GM12865 (cell line): ENCODE measurements at regions not wholly inside any gene's neighbourhood (a gene's known extent, or its start where the extent isn't known, plus 50 kb on each side); places are given as distances from the start of the nearest gene placed in this dataset.
"Not testable (repeated sequence)": the region's sequence is repeated elsewhere in the genome, so short reads cannot be mapped to it uniquely, and the experiment has no call there.

Source experiments
- DNase-seq: peaks from one replicate; pipeline ENCODE4 v3.0.0; 2010; ENCODE audit warnings: low read depth
- H3K4me3 ChIP-seq: 2 replicates; pipeline ENCODE4 v1.5.1; 2011; ENCODE audit warnings: mild to moderate bottlenecking, low read depth, low read length, control low read depth
- TF ChIP-seq, protein P1 (sequence below): IDR thresholded peaks from 2 replicates; pipeline ENCODE4 v1.5.1; 2011; ENCODE audit warnings: low read length, control low read depth, low read depth, inconsistent platforms; ENCODE audit not compliant: insufficient read depth; ENCODE audit errors: missing control alignments

GRCh38 chr4:72843466-72843865 is 226.1 kb downstream of the COX18 start:
- H3K4me3 ChIP-seq = no peak overlapping the region
- TF ChIP-seq, protein P1, sequence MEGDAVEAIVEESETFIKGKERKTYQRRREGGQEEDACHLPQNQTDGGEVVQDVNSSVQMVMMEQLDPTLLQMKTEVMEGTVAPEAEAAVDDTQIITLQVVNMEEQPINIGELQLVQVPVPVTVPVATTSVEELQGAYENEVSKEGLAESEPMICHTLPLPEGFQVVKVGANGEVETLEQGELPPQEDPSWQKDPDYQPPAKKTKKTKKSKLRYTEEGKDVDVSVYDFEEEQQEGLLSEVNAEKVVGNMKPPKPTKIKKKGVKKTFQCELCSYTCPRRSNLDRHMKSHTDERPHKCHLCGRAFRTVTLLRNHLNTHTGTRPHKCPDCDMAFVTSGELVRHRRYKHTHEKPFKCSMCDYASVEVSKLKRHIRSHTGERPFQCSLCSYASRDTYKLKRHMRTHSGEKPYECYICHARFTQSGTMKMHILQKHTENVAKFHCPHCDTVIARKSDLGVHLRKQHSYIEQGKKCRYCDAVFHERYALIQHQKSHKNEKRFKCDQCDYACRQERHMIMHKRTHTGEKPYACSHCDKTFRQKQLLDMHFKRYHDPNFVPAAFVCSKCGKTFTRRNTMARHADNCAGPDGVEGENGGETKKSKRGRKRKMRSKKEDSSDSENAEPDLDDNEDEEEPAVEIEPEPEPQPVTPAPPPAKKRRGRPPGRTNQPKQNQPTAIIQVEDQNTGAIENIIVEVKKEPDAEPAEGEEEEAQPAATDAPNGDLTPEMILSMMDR = no peak
- no peak for DNase-seq

- no peak overlapping the region for H3K4me3 ChIP-seq
- TF ChIP-seq, protein P1 = no peak
- DNase-seq = no peak
These were observed 227.2 kb downstream of the COX18 start for GRCh38 chr4:72842323-72842722.

DNA sequence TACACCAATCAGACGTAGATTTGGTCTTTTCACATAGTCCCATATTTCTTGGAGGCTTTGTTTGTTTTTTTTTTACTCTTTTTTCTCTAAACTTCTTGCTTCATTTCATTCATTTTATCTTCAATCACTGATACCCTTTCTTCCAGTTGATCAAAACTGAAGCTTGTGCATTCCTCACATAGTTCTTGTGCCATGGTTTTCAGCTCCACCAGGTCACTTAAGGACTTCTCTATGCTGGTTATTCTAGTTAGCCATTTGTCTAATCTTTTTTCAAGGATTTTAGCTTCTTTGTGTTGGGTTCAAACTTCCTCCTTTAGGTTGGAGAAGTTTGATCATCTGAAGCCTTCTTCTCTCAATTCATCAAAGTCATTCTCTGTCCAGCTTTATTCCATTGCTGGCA is 229.3 kb downstream of the COX18 start:
- not testable (repeated sequence) for H3K4me3 ChIP-seq, DNase-seq

DNA sequence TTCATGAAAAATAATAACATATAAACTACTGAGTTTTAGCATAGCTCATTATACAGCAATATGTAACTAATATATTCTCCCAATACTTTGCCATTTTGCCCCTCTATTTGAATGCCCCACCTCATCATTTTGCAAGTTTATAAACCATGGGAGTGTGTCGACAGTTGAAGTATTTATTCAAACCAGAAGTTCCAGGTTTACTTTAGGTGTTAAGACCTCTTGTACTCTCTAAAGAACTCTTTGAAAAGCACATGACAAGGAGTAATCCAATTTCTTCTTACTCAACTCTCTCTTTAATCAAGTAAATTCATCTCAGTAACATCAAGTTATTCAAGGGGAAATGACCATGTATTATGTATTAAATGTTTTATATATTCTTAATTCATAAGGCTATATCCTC is 240.7 kb downstream of the COX18 start:
- no peak for DNase-seq
- no peak overlapping the region for H3K4me3 ChIP-seq

DNA sequence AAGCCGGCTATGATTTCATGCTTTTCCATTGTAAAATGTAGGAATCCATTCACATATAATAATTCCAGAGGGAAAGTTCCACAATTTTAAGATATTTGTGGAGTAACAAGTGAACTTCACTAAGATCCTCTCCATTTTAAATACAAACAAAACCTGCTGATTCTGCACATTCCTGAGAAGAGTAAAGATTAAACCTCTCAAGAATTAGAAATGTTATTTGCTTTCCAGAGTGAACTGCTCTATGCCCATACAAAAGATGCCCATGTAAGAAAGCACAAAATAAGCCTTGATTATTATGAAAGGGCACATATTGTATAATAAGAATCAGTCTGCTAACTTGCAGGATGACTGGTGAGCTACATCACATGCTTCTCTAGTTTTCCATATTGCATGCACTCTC is 241.5 kb downstream of the COX18 start:
- no peak for DNase-seq
- TF ChIP-seq, protein P1 = no peak

More for the DNA sequence above, 240.7 kb downstream of the COX18 start:
- TF ChIP-seq, protein P1 = no peak

DNA sequence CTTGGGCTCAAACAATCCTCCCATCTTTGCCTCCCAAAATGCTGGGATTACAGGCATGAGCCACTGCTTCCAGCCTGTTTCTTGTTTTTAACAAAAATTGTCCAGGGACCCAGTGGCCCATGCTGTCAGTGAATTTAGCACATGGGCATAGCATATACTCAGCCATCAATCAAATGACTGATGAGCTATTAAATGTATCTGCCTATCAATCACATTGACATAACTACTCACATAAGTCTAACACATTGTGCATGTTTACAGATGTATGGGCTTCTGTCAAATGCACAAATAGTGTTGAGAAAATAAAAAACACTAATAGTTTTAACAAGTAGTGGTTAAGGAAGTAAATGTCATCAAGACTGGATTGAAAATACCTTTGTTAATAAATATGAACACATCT is 249.4 kb downstream of the COX18 start:
- TF ChIP-seq, protein P1 = no peak
- no peak overlapping the region for H3K4me3 ChIP-seq
- no peak for DNase-seq

More for the DNA sequence above, 241.5 kb downstream of the COX18 start:
- H3K4me3 ChIP-seq = no peak overlapping the region

GRCh38 chr4:72817012-72817411 is 248.0 kb upstream of the ADAMTS3 start:
- no peak for DNase-seq
- TF ChIP-seq, protein P1 = no peak
- no peak overlapping the region for H3K4me3 ChIP-seq
